RWPE1 (cell line): ENCODE measurements at regions not wholly inside any gene's neighbourhood (a gene's known extent, or its start where the extent isn't known, plus 50 kb on each side); places are given as distances from the start of the nearest gene placed in this dataset.

Experiments used
- CTCF ChIA-PET: fragments of 350-600 bp; sonication (Branson Sonifier 250); formaldehyde crosslinking; extraction: SDS; loops from one replicate; lab custom pipeline; 2021; lab: Yijun Ruan, JAX
- POLR2A ChIA-PET: fragments of 400-600 bp; formaldehyde crosslinking; extraction: SDS; loops from one replicate; lab custom pipeline; 2020; ENCODE audit warnings: antibody characterized with exemption; ENCODE audit not compliant: low non-redundant PET; lab: Yijun Ruan, JAX
- DNase-seq: peaks from one replicate; pipeline ENCODE4 v3.0.0; 2012; ENCODE audit warnings: low spot score
- H3K27ac ChIP-seq: fragments of 450-650 bp; 2 replicates; pipeline ENCODE4 v1.5.1; 2017
- TF ChIP-seq, protein P1 (sequence below): fragments of 450-650 bp; conservative IDR thresholded peaks from 2 replicates; pipeline ENCODE4 v1.5.1; 2017; ENCODE audit warnings: low read depth, mild to moderate bottlenecking

DNA sequence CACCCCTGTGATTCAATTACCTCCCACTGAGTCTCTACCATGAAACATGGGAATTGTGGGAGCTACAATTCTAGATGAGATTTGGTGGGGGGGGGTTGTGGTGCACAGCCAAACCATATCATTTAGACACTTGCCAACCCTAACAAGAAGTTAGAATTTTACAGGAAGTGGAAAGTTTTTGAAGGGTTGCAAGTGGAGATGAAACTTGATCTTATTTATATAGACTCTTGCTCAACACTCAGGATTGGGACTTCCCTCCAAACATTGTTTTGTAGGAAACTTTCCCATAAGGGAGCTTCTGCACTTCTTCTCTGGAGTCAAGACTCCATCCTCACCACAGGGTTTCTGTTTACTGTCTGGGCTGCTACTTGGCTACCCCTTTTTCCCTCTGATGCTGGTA is 266.7 kb upstream of the CDH11 start:
- CTCF ChIA-PET: interaction anchor here (0.6 kb wide), 1 partner anchor 10 kb away, joined by 4 read pairs; no protein-coding TSS in a partner anchor
- POLR2A ChIA-PET: interaction anchor here (0.6 kb wide), 1 partner anchor 268 kb away, joined by 4 read pairs; no protein-coding TSS in a partner anchor
- TF ChIP-seq, protein P1, sequence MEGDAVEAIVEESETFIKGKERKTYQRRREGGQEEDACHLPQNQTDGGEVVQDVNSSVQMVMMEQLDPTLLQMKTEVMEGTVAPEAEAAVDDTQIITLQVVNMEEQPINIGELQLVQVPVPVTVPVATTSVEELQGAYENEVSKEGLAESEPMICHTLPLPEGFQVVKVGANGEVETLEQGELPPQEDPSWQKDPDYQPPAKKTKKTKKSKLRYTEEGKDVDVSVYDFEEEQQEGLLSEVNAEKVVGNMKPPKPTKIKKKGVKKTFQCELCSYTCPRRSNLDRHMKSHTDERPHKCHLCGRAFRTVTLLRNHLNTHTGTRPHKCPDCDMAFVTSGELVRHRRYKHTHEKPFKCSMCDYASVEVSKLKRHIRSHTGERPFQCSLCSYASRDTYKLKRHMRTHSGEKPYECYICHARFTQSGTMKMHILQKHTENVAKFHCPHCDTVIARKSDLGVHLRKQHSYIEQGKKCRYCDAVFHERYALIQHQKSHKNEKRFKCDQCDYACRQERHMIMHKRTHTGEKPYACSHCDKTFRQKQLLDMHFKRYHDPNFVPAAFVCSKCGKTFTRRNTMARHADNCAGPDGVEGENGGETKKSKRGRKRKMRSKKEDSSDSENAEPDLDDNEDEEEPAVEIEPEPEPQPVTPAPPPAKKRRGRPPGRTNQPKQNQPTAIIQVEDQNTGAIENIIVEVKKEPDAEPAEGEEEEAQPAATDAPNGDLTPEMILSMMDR: no peak
- H3K27ac ChIP-seq: no peak overlapping the region
- DNase-seq: no peak

DNA sequence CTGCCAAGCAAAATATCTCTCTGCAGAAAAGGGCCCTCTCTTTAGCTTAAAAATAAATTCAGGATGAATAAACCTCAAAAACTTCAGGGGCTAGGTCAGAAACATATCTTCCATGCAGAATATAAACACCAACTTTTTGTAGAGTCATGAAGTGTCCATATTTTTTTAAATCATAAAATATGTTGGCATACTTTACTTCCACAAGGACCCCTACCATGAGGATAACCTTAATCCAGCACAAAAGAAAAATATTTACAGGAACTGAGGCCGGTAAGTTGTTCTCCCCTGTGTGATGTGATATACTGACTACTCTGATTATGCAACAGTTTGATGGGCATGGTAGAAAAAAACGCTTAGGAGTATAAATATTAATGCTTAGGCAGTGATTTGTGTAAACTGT is 264.8 kb upstream of the CDH11 start:
- DNase-seq: no peak
- no peak overlapping the region for H3K27ac ChIP-seq
- POLR2A ChIA-PET: no interaction called here
- TF ChIP-seq, protein P1: no peak
- CTCF ChIA-PET: no interaction called here

DNA sequence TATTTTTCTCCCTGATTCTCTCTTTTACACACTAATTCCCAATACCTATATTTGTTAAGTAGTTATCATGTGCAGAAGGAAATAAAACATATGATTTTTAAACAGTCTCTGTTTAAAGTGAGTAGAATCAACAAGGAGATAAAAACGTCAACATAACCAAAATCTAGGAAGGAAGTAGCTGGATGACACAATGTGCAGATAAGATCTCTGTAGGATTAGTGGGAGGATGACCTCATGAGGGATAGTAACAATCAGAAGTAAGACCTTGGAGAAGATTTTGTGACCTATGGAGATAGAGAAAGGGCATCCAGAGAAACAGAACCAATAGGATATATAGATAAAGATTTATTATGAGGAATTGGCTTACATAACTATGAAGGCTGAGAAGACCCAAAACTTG is 262.6 kb upstream of the CDH11 start:
- ChIA-PET CTCF (interaction anchor here (0.6 kb wide), 1 partner anchor 641 kb away, joined by 4 read pairs; no protein-coding TSS in a partner anchor), POLR2A (no interaction called here)
- TF ChIP-seq, protein P1: no peak
- DNase-seq: no peak
- H3K27ac ChIP-seq: no peak overlapping the region

DNA sequence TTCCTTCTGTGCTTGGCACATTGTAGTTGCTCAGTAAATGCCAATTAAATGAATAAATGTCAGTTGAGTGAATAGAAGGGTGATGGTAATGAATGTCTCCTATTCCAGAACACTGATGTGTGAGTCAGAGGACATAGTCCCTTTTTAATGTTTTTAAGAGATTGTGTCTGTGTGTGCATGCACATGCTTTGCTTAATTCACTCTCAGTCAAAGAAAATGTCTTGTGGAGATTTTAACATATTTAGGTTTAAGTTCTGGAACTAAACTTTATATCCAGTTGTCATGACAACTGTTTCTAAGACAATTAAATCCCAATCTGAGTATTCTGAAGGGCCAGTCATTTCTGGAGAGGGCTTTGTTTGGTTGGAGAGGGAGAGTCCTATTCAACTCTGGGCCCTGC is 255.3 kb upstream of the CDH11 start:
- TF ChIP-seq, protein P1: no peak
- CTCF ChIA-PET: no interaction called here
- DNase-seq: no peak
- no peak overlapping the region for H3K27ac ChIP-seq
- POLR2A ChIA-PET: no interaction called here

DNA sequence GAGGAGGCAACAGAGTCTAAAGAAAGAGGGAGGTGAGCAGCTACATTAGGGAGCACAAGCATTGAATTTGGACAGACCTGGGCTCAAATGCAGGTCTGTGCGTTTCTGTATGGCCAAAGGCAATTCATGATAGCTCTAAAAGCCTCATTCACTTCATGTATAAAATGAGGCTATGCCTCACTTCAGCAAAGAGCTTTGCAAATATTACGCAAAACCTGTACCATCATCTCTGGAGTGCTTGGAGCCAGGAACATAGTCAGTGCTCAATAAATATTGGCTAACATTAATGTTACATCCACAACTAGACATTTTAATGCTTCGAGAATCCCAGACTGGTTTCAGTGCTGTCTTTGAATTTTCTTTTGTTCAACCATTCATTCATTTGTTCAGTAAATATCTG is 254.7 kb upstream of the CDH11 start:
- DNase-seq: no peak
- POLR2A ChIA-PET: no interaction called here
- TF ChIP-seq, protein P1: no peak
- CTCF ChIA-PET: no interaction called here
- no peak overlapping the region for H3K27ac ChIP-seq

DNA sequence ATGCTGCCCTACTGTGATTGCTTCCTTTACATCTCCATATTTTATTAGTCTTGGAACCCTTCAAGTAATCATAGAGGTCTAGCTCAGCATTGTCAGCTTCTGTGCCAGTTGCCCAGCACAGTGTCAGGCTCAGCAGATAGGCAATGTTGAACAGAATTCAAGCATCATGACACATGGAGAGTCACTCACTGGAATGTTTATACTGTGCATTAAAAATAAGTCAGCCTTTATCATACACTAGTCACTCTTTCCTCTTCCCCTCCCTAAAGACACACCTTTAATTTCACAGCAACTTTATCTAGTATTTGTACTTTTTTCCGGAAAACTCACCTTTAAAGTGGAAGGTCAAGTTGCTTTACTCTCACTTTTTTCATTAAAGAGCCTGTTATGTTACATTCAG is 253.8 kb upstream of the CDH11 start:
- ChIA-PET CTCF (no interaction called here), POLR2A (no interaction called here)
- TF ChIP-seq, protein P1: no peak
- peak; percentile 73 for DNase-seq
- H3K27ac ChIP-seq: no peak overlapping the region

DNA sequence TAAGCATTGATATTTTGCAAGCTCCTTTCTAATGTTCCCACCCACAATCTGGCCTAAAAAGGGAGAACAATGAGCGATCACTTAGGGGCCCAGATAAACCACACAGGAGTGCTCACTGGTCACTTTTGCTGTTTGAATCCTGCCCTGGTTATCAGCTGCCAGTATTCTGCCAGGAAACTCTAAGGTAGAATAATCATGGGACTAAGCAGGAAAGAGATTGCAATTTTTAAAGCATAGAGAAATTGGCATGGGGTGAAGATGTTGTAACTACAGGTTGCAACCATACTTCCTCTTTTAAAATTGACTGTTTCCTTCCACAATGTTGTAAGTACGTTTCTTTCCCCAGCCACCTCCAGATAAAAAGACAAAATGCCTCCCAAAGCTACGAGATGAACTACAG is 251.2 kb upstream of the CDH11 start:
- ChIA-PET CTCF (no interaction called here), POLR2A (no interaction called here)
- no peak for DNase-seq
- TF ChIP-seq, protein P1: no peak
- H3K27ac ChIP-seq: no peak overlapping the region
